GM23248 (cell line): ENCODE measurements at regions not wholly inside any gene's neighbourhood (a gene's known extent, or its start where the extent isn't known, plus 50 kb on each side); places are given as distances from the start of the nearest gene placed in this dataset.

Experiments
- DNase-seq: peaks from one replicate; pipeline ENCODE4 v3.0.0-alpha.2; 2015
- H2AFZ ChIP-seq: fragments of 200-600 bp; sonication (generic); 2 replicates; pipeline ENCODE4 v1.6.1; 2016; ENCODE audit warnings: antibody characterized with exemption
- H3F3A ChIP-seq: fragments of 200-600 bp; sonication (generic); 2 replicates; pipeline ENCODE4 v1.6.1; 2016; ENCODE audit warnings: mild to moderate bottlenecking, antibody characterized with exemption, mixed run types; ENCODE audit not compliant: insufficient read depth
- H3K27ac ChIP-seq: fragments of 200-600 bp; sonication (generic); 2 replicates; pipeline ENCODE4 v1.5.1; 2016; ENCODE audit warnings: mild to moderate bottlenecking
- H3K27me3 ChIP-seq: fragments of 200-600 bp; sonication (generic); replicated peaks from 2 replicates; pipeline ENCODE4 v1.6.1; 2016; ENCODE audit warnings: mild to moderate bottlenecking; ENCODE audit not compliant: insufficient read depth
- H3K36me3 ChIP-seq: fragments of 200-600 bp; sonication (generic); 2 replicates; pipeline ENCODE4 v1.6.1; 2016; ENCODE audit warnings: low read depth, mild to moderate bottlenecking
- H3K4me1 ChIP-seq: fragments of 200-600 bp; sonication (generic); 2 replicates; pipeline ENCODE4 v1.6.1; 2016; ENCODE audit warnings: mild to moderate bottlenecking; ENCODE audit not compliant: insufficient read depth
- H3K4me2 ChIP-seq: fragments of 200-600 bp; sonication (generic); one replicate; pipeline ENCODE4 v1.6.1; 2016; ENCODE audit warnings: mild to moderate bottlenecking; ENCODE audit not compliant: unreplicated experiment
- H3K4me3 ChIP-seq: fragments of 200-600 bp; sonication (generic); 2 replicates; pipeline ENCODE4 v1.5.1; 2016; ENCODE audit warnings: mild to moderate bottlenecking
- H3K79me2 ChIP-seq: fragments of 200-600 bp; sonication (generic); 2 replicates; pipeline ENCODE4 v1.6.1; 2016; ENCODE audit warnings: mild to moderate bottlenecking; ENCODE audit not compliant: insufficient read depth
- H3K9ac ChIP-seq: fragments of 200-600 bp; sonication (generic); 2 replicates; pipeline ENCODE4 v1.6.1; 2016; ENCODE audit warnings: mild to moderate bottlenecking
- H3K9me2 ChIP-seq: fragments of 200-600 bp; sonication (generic); 2 replicates; pipeline ENCODE4 v1.6.1; 2016; ENCODE audit warnings: mixed run types, mild to moderate bottlenecking, moderate library complexity; ENCODE audit not compliant: insufficient read depth
- H3K9me3 ChIP-seq: fragments of 200-600 bp; sonication (generic); one replicate; pipeline ENCODE4 v1.6.1; 2017; ENCODE audit warnings: low read depth
- H4K20me1 ChIP-seq: fragments of 200-600 bp; sonication (generic); 2 replicates; pipeline ENCODE4 v1.6.0; 2016; ENCODE audit not compliant: insufficient read depth
- EZH2 ChIP-seq: fragments of 200-600 bp; sonication (generic); IDR thresholded peaks from 2 replicates; pipeline ENCODE4 v1.6.1; 2018; ENCODE audit warnings: antibody characterized with exemption, mild to moderate bottlenecking; ENCODE audit not compliant: insufficient read depth, poor library complexity, severe bottlenecking
- EZH2phosphoT487 ChIP-seq: fragments of 200-600 bp; sonication (generic); IDR thresholded peaks from 2 replicates; pipeline ENCODE4 v1.6.1; 2018; ENCODE audit warnings: antibody characterized with exemption, moderate library complexity, mild to moderate bottlenecking, low read depth; ENCODE audit not compliant: insufficient read depth
- WGBS, 2 experiments: methylation state at CpG; one replicate each; pipeline ENCODE4 v1.1.6; 2015 to 2017; ENCODE audit warnings: low lambda C conversion rate in 2 of 2, low coverage in 1 of 2; ENCODE audit errors: missing lambda C conversion rate in 2 of 2; 5-methylcytosine and 5-hydroxymethylcytosine counted together
- in situ Hi-C: fragments of 300-500 bp; cut with MboI; formaldehyde crosslinking; loops from 2 replicates; pipeline ENCODE4 v1.15.0; 2020

DNA sequence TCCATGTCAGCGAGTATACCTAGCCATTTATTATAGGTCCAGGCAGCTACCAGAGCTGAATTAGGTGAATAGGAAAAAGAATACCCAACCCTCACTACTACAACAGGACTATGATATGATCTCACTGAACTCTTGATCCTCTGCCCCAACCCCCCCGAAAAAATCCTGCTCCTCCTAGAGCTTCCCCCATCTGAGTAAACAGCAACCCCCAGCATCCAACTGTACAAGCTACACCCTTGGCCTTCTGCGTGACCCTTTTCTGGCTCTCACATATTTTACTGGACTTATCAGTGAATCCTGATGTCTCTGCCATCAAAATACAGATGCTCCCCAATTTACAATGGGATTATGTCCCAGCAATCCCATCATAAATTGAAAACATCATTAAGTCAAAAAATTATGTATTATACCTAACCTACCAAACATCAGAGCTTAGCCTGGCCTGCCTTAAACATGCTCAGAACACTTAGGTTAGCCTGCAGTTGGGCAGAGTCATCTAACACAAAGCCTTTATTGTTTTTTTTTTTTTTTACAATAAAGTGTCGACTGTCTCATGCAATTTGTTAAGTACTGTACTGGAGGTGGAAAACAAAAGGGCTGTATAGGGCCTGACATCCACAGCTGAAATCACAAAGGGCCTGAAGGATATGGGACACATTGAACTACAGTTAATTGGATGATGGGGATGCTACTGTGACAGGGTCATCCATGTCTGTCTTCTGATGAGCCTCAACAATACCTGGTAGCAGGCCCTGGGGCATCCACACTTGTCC lies 128.9 kb upstream of the ERCC6L2 start:
- no peaks in the 10 kb centered on the region for H4K20me1 ChIP-seq
- H2AFZ ChIP-seq: no peak overlapping the region
- H3K36me3 ChIP-seq: no peaks in the 10 kb centered on the region
- H3K4me2 ChIP-seq: no peak overlapping the region
- no peak overlapping the region for H3K9ac ChIP-seq
- TF ChIP-seq EZH2 (no peak), EZH2phosphoT487 (no peak)
- peaks cover 7% of the 10 kb centered on the region for H3K27me3 ChIP-seq
- H3K4me1 ChIP-seq: no peaks in the 10 kb centered on the region
- no peaks in the 10 kb centered on the region for H3F3A ChIP-seq
- H3K9me2 ChIP-seq: no peaks in the 10 kb centered on the region
- H3K79me2 ChIP-seq: no peaks in the 10 kb centered on the region
- no peak overlapping the region for H3K4me3 ChIP-seq
- H3K9me3 ChIP-seq: no peaks in the 10 kb centered on the region
- DNase-seq: no peak
- 53 to 60% methylated on average over 4 of the region's 4 CpGs for WGBS, 2 experiments
- in situ Hi-C loops: loop anchor here (25.0 kb wide), 1 partner anchor 466 kb away; no protein-coding TSS in a partner anchor
- H3K27ac ChIP-seq: no peak overlapping the region

GRCh38 chr9:95742821-95743220 lies 132.7 kb upstream of the ERCC6L2 start:
- Histone ChIP-seq H3K4me3 (no peak overlapping the region), H3K9me3 (no peaks in the 10 kb centered on the region), H2AFZ (no peak overlapping the region), H4K20me1 (no peaks in the 10 kb centered on the region), H3K27ac (no peak overlapping the region), H3K9ac (no peak overlapping the region), H3F3A (no peaks in the 10 kb centered on the region), H3K27me3 (peaks cover 7% of the 10 kb centered on the region; the same call in 1 of the 2 replicates), H3K4me2 (no peak overlapping the region), H3K4me1 (no peaks in the 10 kb centered on the region), H3K79me2 (no peaks in the 10 kb centered on the region), H3K9me2 (no peaks in the 10 kb centered on the region), H3K36me3 (no peaks in the 10 kb centered on the region)
- 61 to 62% methylated on average over 6 of the region's 6 CpGs for WGBS, 2 experiments
- in situ Hi-C loops: loop anchor here (25.0 kb wide), 1 partner anchor 469 kb away; no protein-coding TSS in a partner anchor
- DNase-seq: no peak
- TF ChIP-seq EZH2: no peak
- TF ChIP-seq EZH2phosphoT487: no peak

GRCh38 chr9:95741631-95742030 lies 133.9 kb upstream of the ERCC6L2 start:
- in situ Hi-C loops: loop anchor here (25.0 kb wide), 1 partner anchor 471 kb away; no protein-coding TSS in a partner anchor

DNA sequence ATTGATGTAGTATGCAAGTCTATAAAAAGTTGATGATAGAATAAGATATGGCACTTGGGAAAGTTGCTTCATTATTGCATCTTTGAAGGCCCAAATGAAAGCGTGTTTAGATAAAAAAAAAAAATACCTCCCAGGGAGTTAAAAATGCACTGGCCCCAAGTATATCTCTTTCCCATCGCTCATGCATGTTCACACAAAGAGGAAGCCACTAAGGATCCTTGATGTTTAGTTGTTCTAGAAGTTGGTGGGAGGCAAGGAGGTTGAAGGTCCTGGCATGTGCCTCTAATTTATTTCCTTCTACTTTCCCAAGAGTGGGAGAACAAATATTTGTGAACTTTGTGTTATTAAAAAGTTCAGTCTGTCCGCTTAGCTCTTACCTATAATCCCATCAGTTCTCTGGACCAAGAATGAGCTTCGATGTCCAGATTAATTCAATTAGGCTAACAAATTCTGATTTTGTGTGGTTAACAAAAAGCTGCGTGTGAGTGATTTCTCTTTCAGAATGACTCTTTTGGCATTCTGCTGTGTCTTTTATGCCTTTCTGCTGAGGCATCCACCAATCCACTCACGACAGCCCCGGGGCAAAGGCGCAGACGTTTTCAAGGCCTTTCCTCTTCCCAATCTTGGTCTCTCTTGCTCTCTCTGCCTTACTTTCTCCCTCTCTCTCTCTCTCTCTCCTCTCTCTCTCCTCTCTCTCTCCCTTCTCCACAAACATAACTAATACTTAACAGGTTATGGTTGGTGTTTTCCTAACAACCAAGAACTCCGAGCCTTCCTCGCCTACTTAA lies 135.1 kb upstream of the ERCC6L2 start:
- no peaks in the 10 kb centered on the region for H3K9me2 ChIP-seq
- H3K9ac ChIP-seq: no peak overlapping the region
- H3K27ac ChIP-seq: no peak overlapping the region
- H3K79me2 ChIP-seq: no peaks in the 10 kb centered on the region
- H3K36me3 ChIP-seq: no peaks in the 10 kb centered on the region
- H3K9me3 ChIP-seq: no peaks in the 10 kb centered on the region
- H3K4me2 ChIP-seq: no peak overlapping the region
- DNase-seq: no peak
- TF ChIP-seq EZH2 (no peak), EZH2phosphoT487 (no peak)
- in situ Hi-C loops: loop anchor here (25.0 kb wide), 1 partner anchor 472 kb away; no protein-coding TSS in a partner anchor
- H3K27me3 ChIP-seq: peaks cover 7% of the 10 kb centered on the region; the same call in 1 of the 2 replicates
- H2AFZ ChIP-seq: no peak overlapping the region
- no peaks in the 10 kb centered on the region for H3K4me1 ChIP-seq
- H3F3A ChIP-seq: no peaks in the 10 kb centered on the region
- 52 to 55% methylated on average over 11 of the region's 11 CpGs for WGBS, 2 experiments
- H4K20me1 ChIP-seq: no peaks in the 10 kb centered on the region
- H3K4me3 ChIP-seq: no peak overlapping the region

More at GRCh38 chr9:95741631-95742030, 133.9 kb upstream of the ERCC6L2 start:
- DNase-seq: no peak
- Histone ChIP-seq H3K9ac (no peak overlapping the region), H3K27ac (no peak overlapping the region), H4K20me1 (no peaks in the 10 kb centered on the region), H2AFZ (no peak overlapping the region), H3K4me2 (no peak overlapping the region), H3K79me2 (no peaks in the 10 kb centered on the region), H3K36me3 (no peaks in the 10 kb centered on the region), H3K9me3 (no peaks in the 10 kb centered on the region), H3F3A (no peaks in the 10 kb centered on the region), H3K4me3 (no peak overlapping the region), H3K27me3 (peaks cover 7% of the 10 kb centered on the region; the same call in 1 of the 2 replicates), H3K4me1 (no peaks in the 10 kb centered on the region), H3K9me2 (no peaks in the 10 kb centered on the region)
- TF ChIP-seq EZH2phosphoT487 (no peak), EZH2 (no peak)
- 28 to 31% methylated on average over 2 of the region's 2 CpGs for WGBS, 2 experiments
